ENCODE measurements at regions not wholly inside any gene's neighbourhood (a gene's known extent, or its start where the extent isn't known, plus 50 kb on each side); places are given as distances from the start of the nearest gene placed in this dataset.

GRCh38 chr16:51242296-51242994 is 91.4 kb upstream of the SALL1 start:
- TF ChIP-seq GATA3 (IDR thresholded peaks at IDR 0.05; ENCODE audit: low read depth, low read length): no peak
- no peak for TF ChIP-seq GATA2 (IDR thresholded peaks at IDR 0.05; ENCODE audit: low read depth, low read length)

GRCh38 chr16:51239196-51239595 is 88.1 kb upstream of the SALL1 start:
- TF ChIP-seq GATA3 (IDR thresholded peaks at IDR 0.05; ENCODE audit: low read depth, low read length) (no peak), GATA2 (IDR thresholded peaks at IDR 0.05; ENCODE audit: low read depth, low read length) (no peak)

GRCh38 chr16:51237861-51238378 is 86.8 kb upstream of the SALL1 start:
- no peak for TF ChIP-seq GATA2 (IDR thresholded peaks at IDR 0.05; ENCODE audit: low read depth, low read length)
- no peak for TF ChIP-seq GATA3 (IDR thresholded peaks at IDR 0.05; ENCODE audit: low read depth, low read length)

- no peak for TF ChIP-seq GATA3 (IDR thresholded peaks at IDR 0.05; ENCODE audit: low read depth, low read length)
- no peak for TF ChIP-seq GATA2 (IDR thresholded peaks at IDR 0.05; ENCODE audit: low read depth, low read length)
Measured at GRCh38 chr16:51237207-51237606, 86.1 kb upstream of the SALL1 start.

GRCh38 chr16:51236583-51236982 is 85.5 kb upstream of the SALL1 start:
- TF ChIP-seq GATA2 (IDR thresholded peaks at IDR 0.05; ENCODE audit: low read depth, low read length) (no peak), GATA3 (IDR thresholded peaks at IDR 0.05; ENCODE audit: low read depth, low read length) (no peak)

GRCh38 chr16:51231702-51232101 is 80.6 kb upstream of the SALL1 start:
- no peak for TF ChIP-seq GATA3 (IDR thresholded peaks at IDR 0.05; ENCODE audit: low read depth, low read length)
- TF ChIP-seq GATA2 (IDR thresholded peaks at IDR 0.05; ENCODE audit: low read depth, low read length): no peak

- TF ChIP-seq GATA3 (IDR thresholded peaks at IDR 0.05; ENCODE audit: low read depth, low read length) (no peak), GATA2 (IDR thresholded peaks at IDR 0.05; ENCODE audit: low read depth, low read length) (no peak)
Measured at GRCh38 chr16:51228097-51228659, 77.1 kb upstream of the SALL1 start.

- no peak for TF ChIP-seq GATA2 (IDR thresholded peaks at IDR 0.05; ENCODE audit: low read depth, low read length)
- no peak for TF ChIP-seq GATA3 (IDR thresholded peaks at IDR 0.05; ENCODE audit: low read depth, low read length)
Measured at GRCh38 chr16:51225878-51226277, 74.8 kb upstream of the SALL1 start.

- TF ChIP-seq GATA2 (IDR thresholded peaks at IDR 0.05; ENCODE audit: low read depth, low read length) (no peak), GATA3 (IDR thresholded peaks at IDR 0.05; ENCODE audit: low read depth, low read length) (no peak)
Measured at GRCh38 chr16:51224317-51224716, 73.2 kb upstream of the SALL1 start.

GRCh38 chr16:51222016-51222415 is 70.9 kb upstream of the SALL1 start:
- TF ChIP-seq GATA2 (IDR thresholded peaks at IDR 0.05; ENCODE audit: low read depth, low read length) (no peak), GATA3 (IDR thresholded peaks at IDR 0.05; ENCODE audit: low read depth, low read length) (no peak)

- TF ChIP-seq GATA2 (IDR thresholded peaks at IDR 0.05; ENCODE audit: low read depth, low read length) (no peak), GATA3 (IDR thresholded peaks at IDR 0.05; ENCODE audit: low read depth, low read length) (no peak)
Measured at GRCh38 chr16:51211148-51211547, 60.1 kb upstream of the SALL1 start.

GRCh38 chr16:51210087-51210486 is 59.0 kb upstream of the SALL1 start:
- TF ChIP-seq GATA3 (IDR thresholded peaks at IDR 0.05; ENCODE audit: low read depth, low read length) (no peak), GATA2 (IDR thresholded peaks at IDR 0.05; ENCODE audit: low read depth, low read length) (no peak)

GRCh38 chr16:51201604-51202003 is 50.5 kb upstream of the SALL1 start:
- TF ChIP-seq GATA2 (IDR thresholded peaks at IDR 0.05; ENCODE audit: low read depth, low read length) (no peak), GATA3 (IDR thresholded peaks at IDR 0.05; ENCODE audit: low read depth, low read length) (no peak)

Data from SH-SY5Y (cell line).